ENCODE measurements at regions not wholly inside any gene's neighbourhood (a gene's known extent, or its start where the extent isn't known, plus 50 kb on each side); places are given as distances from the start of the nearest gene placed in this dataset.
"Not testable (repeated sequence)": the region's sequence is repeated elsewhere in the genome, so short reads cannot be mapped to it uniquely, and the experiment has no call there.

DNA sequence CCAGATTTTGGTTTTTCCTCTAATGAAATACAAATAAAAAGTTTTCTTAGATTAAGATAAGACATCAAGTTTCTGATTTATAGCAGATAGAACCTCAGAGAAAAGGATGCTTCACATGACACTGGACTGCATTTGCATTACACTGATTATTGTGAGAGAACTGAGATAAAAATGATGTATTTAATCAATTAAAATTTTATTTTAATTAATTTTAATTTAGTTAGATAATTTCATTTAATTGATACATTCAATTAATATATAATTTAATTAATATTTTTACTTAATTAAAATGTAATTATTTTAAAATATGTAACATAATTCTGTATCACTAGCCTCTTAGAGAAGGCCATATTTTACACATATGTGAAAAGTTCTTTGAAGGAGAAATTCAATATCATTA lies 759.4 kb downstream of the TTLL7 start:
- not testable (repeated sequence) for TF ChIP-seq RFX5, CHD1 (IDR thresholded peaks at IDR 0.05; ENCODE audit: low read depth, low read length)
- TF ChIP-seq, protein P1, sequence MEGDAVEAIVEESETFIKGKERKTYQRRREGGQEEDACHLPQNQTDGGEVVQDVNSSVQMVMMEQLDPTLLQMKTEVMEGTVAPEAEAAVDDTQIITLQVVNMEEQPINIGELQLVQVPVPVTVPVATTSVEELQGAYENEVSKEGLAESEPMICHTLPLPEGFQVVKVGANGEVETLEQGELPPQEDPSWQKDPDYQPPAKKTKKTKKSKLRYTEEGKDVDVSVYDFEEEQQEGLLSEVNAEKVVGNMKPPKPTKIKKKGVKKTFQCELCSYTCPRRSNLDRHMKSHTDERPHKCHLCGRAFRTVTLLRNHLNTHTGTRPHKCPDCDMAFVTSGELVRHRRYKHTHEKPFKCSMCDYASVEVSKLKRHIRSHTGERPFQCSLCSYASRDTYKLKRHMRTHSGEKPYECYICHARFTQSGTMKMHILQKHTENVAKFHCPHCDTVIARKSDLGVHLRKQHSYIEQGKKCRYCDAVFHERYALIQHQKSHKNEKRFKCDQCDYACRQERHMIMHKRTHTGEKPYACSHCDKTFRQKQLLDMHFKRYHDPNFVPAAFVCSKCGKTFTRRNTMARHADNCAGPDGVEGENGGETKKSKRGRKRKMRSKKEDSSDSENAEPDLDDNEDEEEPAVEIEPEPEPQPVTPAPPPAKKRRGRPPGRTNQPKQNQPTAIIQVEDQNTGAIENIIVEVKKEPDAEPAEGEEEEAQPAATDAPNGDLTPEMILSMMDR (conservative IDR thresholded peaks at IDR 0.05; ENCODE audit: low read depth, low read length), result not testable (repeated sequence)
